ENCODE measurements at regions not wholly inside any gene's neighbourhood (a gene's known extent, or its start where the extent isn't known, plus 50 kb on each side); places are given as distances from the start of the nearest gene placed in this dataset.

- TF ChIP-seq CTCF (IDR thresholded peaks at IDR 0.05), result no peak
- TF ChIP-seq EP300 (IDR thresholded peaks at IDR 0.05; ENCODE audit: low read depth), result no peak
- TF ChIP-seq POLR2AphosphoS5 (IDR thresholded peaks at IDR 0.05), result no peak
- TF ChIP-seq POLR2A (IDR thresholded peaks at IDR 0.05), result no peak
- DNase-seq, result no peak
- H3K27me3 ChIP-seq, result no peaks in the 10 kb centered on the region
- H3K4me1 ChIP-seq, result no peaks in the 10 kb centered on the region
- no peaks in the 10 kb centered on the region for H3K36me3 ChIP-seq
- intact Hi-C loops (cut with DNase I; ENCODE audit: low total_unique reads), result no loop called here
- no peaks in the 10 kb centered on the region for H3K9me3 ChIP-seq
- H3K4me3 ChIP-seq, result no peak overlapping the region
- in situ Hi-C loops (cut with MboI; ENCODE audit: low pct_ligation_motif_present in 1 of 4, low pct_unique_long_range_greater_than_20kb in 1 of 4, low sequenced_read_pairs in 3 of 4), result no loop called here
- H3K27ac ChIP-seq, result no peak overlapping the region
- 84 to 88% methylated on average over 2 of the region's 2 CpGs for WGBS, 2 donors (ENCODE audit: low coverage in 1 of 2)
Observed at GRCh38 chr6:134610411-134610810, 292.5 kb upstream of the SGK1 start.

- TF ChIP-seq POLR2AphosphoS5 (IDR thresholded peaks at IDR 0.05), result no peak
- TF ChIP-seq CTCF (IDR thresholded peaks at IDR 0.05), result no peak
- no peak for TF ChIP-seq EP300 (IDR thresholded peaks at IDR 0.05; ENCODE audit: low read depth)
- no peak for TF ChIP-seq POLR2A (IDR thresholded peaks at IDR 0.05)
- Histone ChIP-seq H3K27ac (no peak overlapping the region), H3K4me3 (no peak overlapping the region), H3K36me3 (no peaks in the 10 kb centered on the region), H3K27me3 (no peaks in the 10 kb centered on the region), H3K9me3 (no peaks in the 10 kb centered on the region), H3K4me1 (no peaks in the 10 kb centered on the region)
- in situ Hi-C loops (cut with MboI; ENCODE audit: low pct_ligation_motif_present in 1 of 4, low pct_unique_long_range_greater_than_20kb in 1 of 4, low sequenced_read_pairs in 3 of 4), result no loop called here
- intact Hi-C loops (cut with DNase I; ENCODE audit: low total_unique reads), result no loop called here
- 86 to 89% methylated on average over 1 of the region's 1 CpG for WGBS, 2 donors (ENCODE audit: low coverage in 1 of 2)
- DNase-seq, result no peak
Observed at GRCh38 chr6:134609716-134610261, 291.9 kb upstream of the SGK1 start.

- H3K36me3 ChIP-seq, result no peaks in the 10 kb centered on the region
- in situ Hi-C loops (cut with MboI; ENCODE audit: low pct_ligation_motif_present in 1 of 4, low pct_unique_long_range_greater_than_20kb in 1 of 4, low sequenced_read_pairs in 3 of 4), result no loop called here
- no peak for TF ChIP-seq CTCF (IDR thresholded peaks at IDR 0.05)
- TF ChIP-seq POLR2A (IDR thresholded peaks at IDR 0.05), result no peak
- no peak for TF ChIP-seq POLR2AphosphoS5 (IDR thresholded peaks at IDR 0.05)
- no peak for TF ChIP-seq EP300 (IDR thresholded peaks at IDR 0.05; ENCODE audit: low read depth)
- intact Hi-C loops (cut with DNase I; ENCODE audit: low total_unique reads), result no loop called here
- no peak overlapping the region for H3K27ac ChIP-seq
- no peak for DNase-seq
- no peak overlapping the region for H3K4me3 ChIP-seq
- H3K4me1 ChIP-seq, result no peaks in the 10 kb centered on the region
- no peaks in the 10 kb centered on the region for H3K27me3 ChIP-seq
- 70 to 100% methylated on average over 1 of the region's 1 CpG for WGBS, 2 donors (ENCODE audit: low coverage in 1 of 2)
- H3K9me3 ChIP-seq, result no peaks in the 10 kb centered on the region
Observed at GRCh38 chr6:134607411-134607810, 289.5 kb upstream of the SGK1 start.

GRCh38 chr6:134605034-134605433, 287.1 kb upstream of the SGK1 start:
- no peak for DNase-seq

More at GRCh38 chr6:134605034-134605433, 287.1 kb upstream of the SGK1 start:
- Histone ChIP-seq H3K36me3 (no peaks in the 10 kb centered on the region), H3K9me3 (peaks cover 5 to 7% of the 10 kb centered on the region in 2 donors), H3K27ac (no peak overlapping the region), H3K27me3 (no peaks in the 10 kb centered on the region), H3K4me3 (no peak overlapping the region), H3K4me1 (no peaks in the 10 kb centered on the region)
- in situ Hi-C loops (cut with MboI; ENCODE audit: low pct_ligation_motif_present in 1 of 4, low pct_unique_long_range_greater_than_20kb in 1 of 4, low sequenced_read_pairs in 3 of 4) (no loop called here), intact Hi-C loops (cut with DNase I; ENCODE audit: low total_unique reads) (no loop called here)
- 89 to 93% methylated on average over 8 to 10 of the region's 10 CpGs for WGBS, 2 donors (ENCODE audit: low coverage in 1 of 2)
- TF ChIP-seq POLR2A (IDR thresholded peaks at IDR 0.05) (no peak), EP300 (IDR thresholded peaks at IDR 0.05; ENCODE audit: low read depth) (no peak)

All from transverse colon (tissue), 4 donors.